ENCODE measurements at regions not wholly inside any gene's neighbourhood (a gene's known extent, or its start where the extent isn't known, plus 50 kb on each side); places are given as distances from the start of the nearest gene placed in this dataset.

- Histone ChIP-seq H3K9me2 (replicated peaks; ENCODE audit: control insufficient read depth, low read length) (no peaks in the 10 kb centered on the region), H3K4me1 (ENCODE audit: control insufficient read depth, low read length) (no peaks in the 10 kb centered on the region), H3K27me3 (ENCODE audit: control insufficient read depth, low read length) (no peaks in the 10 kb centered on the region), H3K27ac (ENCODE audit: low read depth, low read length) (no peak overlapping the region), H3K4me2 (ENCODE audit: low read length) (no peak overlapping the region), H3K36me3 (ENCODE audit: control insufficient read depth, low read length) (no peaks in the 10 kb centered on the region), H3K4me3 (ENCODE audit: low read length) (no peak overlapping the region), H3F3A (ENCODE audit: control insufficient read depth, insufficient read depth) (no peaks in the 10 kb centered on the region), H3K9me3 (ENCODE audit: control insufficient read depth, insufficient read depth, low read length) (no peaks in the 10 kb centered on the region), H3K79me2 (ENCODE audit: control insufficient read depth, low read length) (no peaks in the 10 kb centered on the region), H4K20me1 (ENCODE audit: control insufficient read depth, insufficient read depth, low read depth, low read length) (no peaks in the 10 kb centered on the region)
- TF ChIP-seq EZH2phosphoT487 (IDR thresholded peaks at IDR 0.05; ENCODE audit: borderline replicate concordance, low read length), result no peak
- no peak for TF ChIP-seq CTCF (IDR thresholded peaks at IDR 0.05; ENCODE audit: low read depth, low read length, poor library complexity, severe bottlenecking)
Observed at GRCh38 chr5:5941486-5941885, 436.9 kb downstream of the MED10 start.

- H3K36me3 ChIP-seq (ENCODE audit: control insufficient read depth, low read length), result no peaks in the 10 kb centered on the region
- H3K27ac ChIP-seq (ENCODE audit: low read depth, low read length), result no peak overlapping the region
- no peak for TF ChIP-seq EZH2phosphoT487 (IDR thresholded peaks at IDR 0.05; ENCODE audit: borderline replicate concordance, low read length)
- no peak for TF ChIP-seq CTCF (IDR thresholded peaks at IDR 0.05; ENCODE audit: low read depth, low read length, poor library complexity, severe bottlenecking)
- H3F3A ChIP-seq (ENCODE audit: control insufficient read depth, insufficient read depth), result no peaks in the 10 kb centered on the region
- H4K20me1 ChIP-seq (ENCODE audit: control insufficient read depth, insufficient read depth, low read depth, low read length), result no peaks in the 10 kb centered on the region
- no peaks in the 10 kb centered on the region for H3K27me3 ChIP-seq (ENCODE audit: control insufficient read depth, low read length)
- no peaks in the 10 kb centered on the region for H3K9me3 ChIP-seq (ENCODE audit: control insufficient read depth, insufficient read depth, low read length)
- H3K4me2 ChIP-seq (ENCODE audit: low read length), result no peak overlapping the region
- H3K4me3 ChIP-seq (ENCODE audit: low read length), result no peak overlapping the region
- no peaks in the 10 kb centered on the region for H3K4me1 ChIP-seq (ENCODE audit: control insufficient read depth, low read length)
- H3K79me2 ChIP-seq (ENCODE audit: control insufficient read depth, low read length), result no peaks in the 10 kb centered on the region
- H3K9me2 ChIP-seq (replicated peaks; ENCODE audit: control insufficient read depth, low read length), result no peaks in the 10 kb centered on the region
Observed at GRCh38 chr5:5939759-5940370, 438.5 kb downstream of the MED10 start.

- no peak overlapping the region for H3K27ac ChIP-seq (ENCODE audit: low read depth, low read length)
- H3K9me2 ChIP-seq (replicated peaks; ENCODE audit: control insufficient read depth, low read length), result no peaks in the 10 kb centered on the region
- no peaks in the 10 kb centered on the region for H3K27me3 ChIP-seq (ENCODE audit: control insufficient read depth, low read length)
- H3K4me3 ChIP-seq (ENCODE audit: low read length), result no peak overlapping the region
- no peaks in the 10 kb centered on the region for H3K36me3 ChIP-seq (ENCODE audit: control insufficient read depth, low read length)
- no peaks in the 10 kb centered on the region for H3K79me2 ChIP-seq (ENCODE audit: control insufficient read depth, low read length)
- no peaks in the 10 kb centered on the region for H3K9me3 ChIP-seq (ENCODE audit: control insufficient read depth, insufficient read depth, low read length)
- no peak overlapping the region for H3K4me2 ChIP-seq (ENCODE audit: low read length)
- H3F3A ChIP-seq (ENCODE audit: control insufficient read depth, insufficient read depth), result no peaks in the 10 kb centered on the region
- no peak for TF ChIP-seq EZH2phosphoT487 (IDR thresholded peaks at IDR 0.05; ENCODE audit: borderline replicate concordance, low read length)
- no peak for TF ChIP-seq CTCF (IDR thresholded peaks at IDR 0.05; ENCODE audit: low read depth, low read length, poor library complexity, severe bottlenecking)
- H3K4me1 ChIP-seq (ENCODE audit: control insufficient read depth, low read length), result no peaks in the 10 kb centered on the region
- H4K20me1 ChIP-seq (ENCODE audit: control insufficient read depth, insufficient read depth, low read depth, low read length), result no peaks in the 10 kb centered on the region
Observed at GRCh38 chr5:5933651-5934050, 444.7 kb downstream of the MED10 start.

All from DOHH2 (cell line).